ENCODE measurements at regions not wholly inside any gene's neighbourhood (a gene's known extent, or its start where the extent isn't known, plus 50 kb on each side); places are given as distances from the start of the nearest gene placed in this dataset.

DNA sequence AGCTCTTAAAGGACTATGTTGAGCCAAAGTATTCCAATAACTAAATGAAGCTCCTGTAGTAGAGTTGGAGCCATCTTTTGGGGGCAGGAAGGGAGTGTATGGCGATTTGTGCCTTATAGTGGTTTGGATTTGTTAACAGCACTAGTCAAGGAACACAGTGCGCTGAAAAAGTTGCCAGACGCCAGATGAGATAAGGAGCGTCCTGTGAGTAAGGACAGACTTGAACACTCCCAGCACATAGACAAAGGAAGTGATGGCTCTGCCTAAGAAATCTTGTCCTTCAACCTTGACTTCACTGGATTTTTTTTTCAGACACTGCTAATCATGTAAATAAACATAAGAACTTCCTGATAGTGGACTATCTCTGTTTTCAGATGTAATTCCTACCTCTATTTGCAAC is 136.9 kb downstream of the TRMT11 start:
- FAIRE-seq, result no peak
- DNase-seq (ENCODE audit: insufficient read length, low spot score), result no peak
- TF ChIP-seq, protein P1, sequence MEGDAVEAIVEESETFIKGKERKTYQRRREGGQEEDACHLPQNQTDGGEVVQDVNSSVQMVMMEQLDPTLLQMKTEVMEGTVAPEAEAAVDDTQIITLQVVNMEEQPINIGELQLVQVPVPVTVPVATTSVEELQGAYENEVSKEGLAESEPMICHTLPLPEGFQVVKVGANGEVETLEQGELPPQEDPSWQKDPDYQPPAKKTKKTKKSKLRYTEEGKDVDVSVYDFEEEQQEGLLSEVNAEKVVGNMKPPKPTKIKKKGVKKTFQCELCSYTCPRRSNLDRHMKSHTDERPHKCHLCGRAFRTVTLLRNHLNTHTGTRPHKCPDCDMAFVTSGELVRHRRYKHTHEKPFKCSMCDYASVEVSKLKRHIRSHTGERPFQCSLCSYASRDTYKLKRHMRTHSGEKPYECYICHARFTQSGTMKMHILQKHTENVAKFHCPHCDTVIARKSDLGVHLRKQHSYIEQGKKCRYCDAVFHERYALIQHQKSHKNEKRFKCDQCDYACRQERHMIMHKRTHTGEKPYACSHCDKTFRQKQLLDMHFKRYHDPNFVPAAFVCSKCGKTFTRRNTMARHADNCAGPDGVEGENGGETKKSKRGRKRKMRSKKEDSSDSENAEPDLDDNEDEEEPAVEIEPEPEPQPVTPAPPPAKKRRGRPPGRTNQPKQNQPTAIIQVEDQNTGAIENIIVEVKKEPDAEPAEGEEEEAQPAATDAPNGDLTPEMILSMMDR (IDR thresholded peaks at IDR 0.05; ENCODE audit: insufficient read depth, missing control alignments), result no peak

DNA sequence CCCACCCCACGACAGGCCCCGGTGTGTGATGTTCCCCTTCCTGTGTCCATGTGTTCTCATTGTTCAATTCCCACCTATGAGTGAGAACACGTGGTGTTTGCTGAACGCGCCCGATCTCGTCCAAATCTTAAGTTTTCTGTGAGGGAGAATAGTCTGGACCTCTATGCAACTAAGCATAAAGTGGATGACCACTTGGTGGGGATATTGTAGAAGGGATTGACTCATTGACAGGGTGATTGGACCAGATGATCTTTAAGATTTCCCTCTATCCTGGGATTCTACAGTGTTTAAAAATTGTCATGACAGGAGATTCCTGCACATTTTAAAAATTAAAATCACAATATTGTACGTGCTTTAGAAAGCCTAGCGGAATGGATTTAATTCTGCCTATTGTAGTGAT is 141.3 kb downstream of the TRMT11 start:
- DNase-seq (ENCODE audit: insufficient read length, low spot score) (no peak), FAIRE-seq (no peak)
- TF ChIP-seq, protein P1 (IDR thresholded peaks at IDR 0.05; ENCODE audit: insufficient read depth, missing control alignments), result peak; percentile 40

DNA sequence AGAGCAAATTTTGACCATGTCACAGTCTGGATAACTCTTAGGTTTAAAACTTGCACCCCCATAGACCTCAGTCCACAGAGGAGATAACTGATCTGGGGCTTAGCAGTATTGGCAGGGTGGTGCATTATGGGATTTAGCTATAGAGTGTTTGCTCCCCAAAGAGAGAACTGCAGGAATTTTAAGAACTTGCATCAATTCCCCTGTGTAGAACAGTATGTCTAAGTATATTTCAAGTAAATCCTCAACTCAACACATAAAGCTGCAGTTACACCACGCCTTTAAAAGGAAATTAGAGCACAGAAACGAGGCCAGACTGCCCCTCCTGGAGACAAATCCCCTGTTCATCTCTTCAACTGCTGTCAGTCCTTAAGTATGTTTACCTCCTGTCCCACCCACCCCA is 144.9 kb downstream of the TRMT11 start:
- FAIRE-seq (no peak), DNase-seq (ENCODE audit: insufficient read length, low spot score) (no peak)
- TF ChIP-seq, protein P1 (IDR thresholded peaks at IDR 0.05; ENCODE audit: insufficient read depth, missing control alignments), result no peak

DNA sequence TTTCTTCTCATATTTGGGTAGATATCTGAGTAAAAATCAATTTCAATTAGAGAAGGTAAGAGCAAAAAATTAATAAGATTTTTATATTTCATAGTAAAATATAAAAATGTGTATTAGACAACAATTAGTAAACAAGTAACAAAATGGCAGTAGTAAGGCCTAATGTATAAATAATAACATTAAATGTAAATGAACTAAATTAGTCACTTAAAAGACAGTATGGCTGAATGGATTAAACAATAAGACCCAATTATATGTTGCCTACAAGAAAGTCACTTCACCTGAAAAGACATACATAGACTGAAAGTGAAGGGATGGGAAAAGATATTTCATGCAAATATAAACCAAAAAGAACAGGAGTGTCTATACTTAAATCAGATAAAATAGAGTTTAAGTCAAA is 147.6 kb downstream of the TRMT11 start:
- DNase-seq (ENCODE audit: insufficient read length, low spot score) (no peak), FAIRE-seq (no peak)
- TF ChIP-seq, protein P1 (IDR thresholded peaks at IDR 0.05; ENCODE audit: insufficient read depth, missing control alignments), result no peak

DNA sequence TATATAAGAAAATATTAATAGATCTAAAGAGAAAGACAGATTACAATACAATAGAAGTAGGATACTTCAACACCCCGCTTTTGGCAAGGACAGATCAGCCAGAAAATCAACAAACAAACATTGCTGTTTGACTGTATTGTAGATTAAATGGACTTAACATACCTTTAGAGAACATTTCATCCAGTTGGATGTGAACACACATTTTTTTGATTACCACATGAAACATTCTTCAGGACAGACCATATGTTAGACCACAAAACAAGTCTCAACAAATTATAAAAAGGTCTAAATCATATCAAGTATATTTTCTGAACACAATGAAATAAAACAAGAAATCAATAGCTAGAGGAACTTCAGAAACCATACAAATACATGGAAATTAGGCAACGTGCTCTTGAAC is 148.2 kb downstream of the TRMT11 start:
- DNase-seq (ENCODE audit: insufficient read length, low spot score) (no peak), FAIRE-seq (no peak)
- TF ChIP-seq, protein P1 (IDR thresholded peaks at IDR 0.05; ENCODE audit: insufficient read depth, missing control alignments), result no peak

DNA sequence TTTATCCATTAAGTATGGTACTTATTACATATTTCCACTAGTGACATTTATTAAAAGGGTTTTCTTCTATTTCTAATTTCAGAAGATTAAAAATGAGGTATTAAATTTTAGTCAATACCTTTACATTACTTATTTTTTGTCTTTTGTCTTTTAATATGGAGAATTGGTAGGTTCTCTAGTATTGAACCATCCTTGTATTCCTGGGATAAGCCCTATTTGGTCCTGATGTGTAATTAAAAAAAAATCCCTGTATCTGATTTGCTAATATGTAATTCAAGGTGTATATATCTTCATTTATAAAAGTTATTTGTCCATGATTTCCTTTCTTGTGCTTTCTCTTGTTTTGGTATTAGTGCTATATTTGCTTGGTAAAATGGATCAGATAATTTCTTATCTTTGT is 153.7 kb downstream of the TRMT11 start:
- TF ChIP-seq, protein P1 (IDR thresholded peaks at IDR 0.05; ENCODE audit: insufficient read depth, missing control alignments), result no peak
- no peak for FAIRE-seq

DNA sequence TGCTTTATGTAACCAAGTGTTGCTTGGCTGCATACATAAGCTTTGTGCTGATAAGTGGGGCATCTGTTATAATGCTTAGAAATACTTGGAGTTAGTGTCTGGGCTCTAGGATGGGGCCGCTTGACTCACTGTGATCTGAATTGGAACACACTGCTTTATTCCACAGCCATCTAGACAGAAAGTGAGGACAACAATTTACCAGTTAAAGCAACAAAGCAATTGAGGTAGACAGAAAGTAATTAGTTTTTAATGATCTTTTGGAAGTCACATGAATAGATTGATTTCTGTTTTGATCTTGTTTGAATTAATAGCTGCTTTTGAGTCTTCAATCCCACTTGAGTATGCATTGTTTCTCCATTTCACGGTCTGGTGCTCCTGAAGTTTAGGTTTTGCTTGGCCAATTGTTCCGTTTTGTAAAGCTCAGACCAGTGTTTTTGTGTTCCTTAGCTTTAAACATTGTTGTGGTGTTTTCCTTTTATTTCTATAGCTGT is 157.5 kb downstream of the TRMT11 start:
- FAIRE-seq (no peak), DNase-seq (ENCODE audit: insufficient read length, low spot score) (no peak)

More for the DNA sequence above, 153.7 kb downstream of the TRMT11 start:
- no peak for DNase-seq (ENCODE audit: insufficient read length, low spot score)

More for the DNA sequence above, 157.5 kb downstream of the TRMT11 start:
- TF ChIP-seq, protein P1 (IDR thresholded peaks at IDR 0.05; ENCODE audit: insufficient read depth, missing control alignments), result no peak

All from D721Med (cell line).